Sigmoid colon (tissue), 6 donors: ENCODE measurements at regions not wholly inside any gene's neighbourhood (a gene's known extent, or its start where the extent isn't known, plus 50 kb on each side); places are given as distances from the start of the nearest gene placed in this dataset.

ENCODE experiments used
- DNase-seq: peaks from one replicate; pipeline ENCODE4 v3.0.0-alpha.2; 2019
- H3K27ac ChIP-seq, 4 donors: fragments of 200-600 bp; sonication (generic); one replicate each; pipeline ENCODE4 v1.5.1; 2016 to 2019; ENCODE audit warnings: mild to moderate bottlenecking in 1 of 4
- H3K27me3 ChIP-seq, 3 donors: fragments of 200-600 bp; sonication (generic); one replicate each; pipeline ENCODE4 v1.5.1; 2019; ENCODE audit warnings: mild to moderate bottlenecking in 1 of 3
- H3K36me3 ChIP-seq, 4 donors: fragments of 200-600 bp; sonication (generic); one replicate each; pipeline ENCODE4 v1.5.1; 2016 to 2019
- H3K4me1 ChIP-seq, 4 donors: fragments of 200-600 bp; sonication (generic); one replicate each; pipeline ENCODE4 v1.5.1; 2017 to 2019
- H3K4me3 ChIP-seq, 4 donors: fragments of 200-600 bp; sonication (generic); one replicate each; pipeline ENCODE4 v1.5.1; 2017 to 2019; ENCODE audit warnings: mild to moderate bottlenecking in 2 of 4, moderate library complexity in 1 of 4
- H3K9me3 ChIP-seq, 4 donors: fragments of 200-600 bp in 3 of 4; sonication (generic) in 3 of 4; one replicate each; pipeline versions ENCODE4 v1.5.1 to v1.6.1; 2013 to 2019
- CTCF ChIP-seq, 4 experiments: fragments of 450-650 bp in 3 of 4; fragments of 200-600 bp in 1 of 4; IDR thresholded peaks; one replicate each; pipeline ENCODE4 v1.5.1; 2016 to 2019; ENCODE audit warnings: antibody characterized with exemption in 4 of 4, mild to moderate bottlenecking in 3 of 4, moderate library complexity in 2 of 4
- EP300 ChIP-seq, 4 donors: sonication (generic); formaldehyde crosslinking; IDR thresholded peaks; one replicate each; pipeline ENCODE4 v1.6.1; 2017; ENCODE audit warnings: antibody characterized with exemption in 4 of 4
- POLR2A ChIP-seq, 2 donors: fragments of 450-650 bp; IDR thresholded peaks; one replicate each; pipeline ENCODE4 v1.6.1; 2016; ENCODE audit warnings: antibody characterized with exemption in 2 of 2, mild to moderate bottlenecking in 2 of 2, moderate library complexity in 2 of 2
- POLR2AphosphoS5 ChIP-seq, 4 donors: sonication (generic); formaldehyde crosslinking; IDR thresholded peaks; one replicate each; pipeline ENCODE4 v1.6.1; 2017; ENCODE audit warnings: antibody characterized with exemption in 4 of 4
- WGBS, 2 donors: extraction: QIAGEN DNeasy Blood & Tissue Kit; methylation state at CpG; one replicate each; pipeline ENCODE4 v1.1.7; 2013; 5-methylcytosine and 5-hydroxymethylcytosine counted together
- intact Hi-C: fragments of 100-400 bp; cut with DNase I; formaldehyde crosslinking; loops from one replicate; pipeline ENCODE4 v1.15.1; 2023
- donor health status: healthy with polysubstance abuse.
- donor health status: healthy.

- H3K36me3 ChIP-seq = no peaks in the 10 kb centered on the region
- H3K27ac ChIP-seq = peak overlapping the region in 1 of 4 donors; percentile 52
- intact Hi-C loops = no loop called here
- peaks cover 0 to 8% (median 0%) of the 10 kb centered on the region in 4 donors for H3K4me1 ChIP-seq
- H3K27me3 ChIP-seq = no peaks in the 10 kb centered on the region
- DNase-seq = no peak
- TF ChIP-seq EP300 (IDR thresholded peaks at IDR 0.05) (no peak), POLR2A (IDR thresholded peaks at IDR 0.05) (no peak), CTCF (IDR thresholded peaks at IDR 0.05) (no peak), POLR2AphosphoS5 (IDR thresholded peaks at IDR 0.05) (peak in 2 of 4 donors; percentile 53 to 58)
- H3K9me3 ChIP-seq = no peaks in the 10 kb centered on the region
- 68 to 84% methylated on average over 4 of the region's 4 CpGs for WGBS, 2 donors
- H3K4me3 ChIP-seq = no peak overlapping the region
Measured at GRCh38 chrY:7455626-7456025, 544.1 kb upstream of the AMELY start.

GRCh38 chrY:7453336-7453735 lies 541.8 kb upstream of the AMELY start:
- intact Hi-C loops = no loop called here
- Histone ChIP-seq H3K36me3 (no peaks in the 10 kb centered on the region), H3K27me3 (no peaks in the 10 kb centered on the region), H3K27ac (no peak overlapping the region), H3K9me3 (no peaks in the 10 kb centered on the region), H3K4me1 (peaks cover 0 to 6% (median 0%) of the 10 kb centered on the region in 4 donors), H3K4me3 (no peak overlapping the region)
- WGBS, 2 donors = 88 to 92% methylated on average over 5 of the region's 5 CpGs
- DNase-seq = no peak
- TF ChIP-seq CTCF (IDR thresholded peaks at IDR 0.05) (no peak), POLR2A (IDR thresholded peaks at IDR 0.05) (no peak), EP300 (IDR thresholded peaks at IDR 0.05) (no peak), POLR2AphosphoS5 (IDR thresholded peaks at IDR 0.05) (no peak)

- no peaks in the 10 kb centered on the region for H3K9me3 ChIP-seq
- no peak overlapping the region for H3K27ac ChIP-seq
- intact Hi-C loops = no loop called here
- WGBS, 2 donors = 90 to 93% methylated on average over 9 of the region's 9 CpGs
- no peaks in the 10 kb centered on the region for H3K4me1 ChIP-seq
- no peaks in the 10 kb centered on the region for H3K27me3 ChIP-seq
- H3K4me3 ChIP-seq = no peak overlapping the region
- DNase-seq = no peak
- no peaks in the 10 kb centered on the region for H3K36me3 ChIP-seq
- TF ChIP-seq EP300 (IDR thresholded peaks at IDR 0.05) (no peak), POLR2AphosphoS5 (IDR thresholded peaks at IDR 0.05) (no peak), CTCF (IDR thresholded peaks at IDR 0.05) (no peak), POLR2A (IDR thresholded peaks at IDR 0.05) (no peak)
Measured at GRCh38 chrY:7452246-7452645, 540.7 kb upstream of the AMELY start.

GRCh38 chrY:7449860-7450259 lies 538.3 kb upstream of the AMELY start:
- WGBS, 2 donors = 26 to 80% methylated on average over 2 of the region's 2 CpGs
- TF ChIP-seq POLR2A (IDR thresholded peaks at IDR 0.05) = no peak
- TF ChIP-seq EP300 (IDR thresholded peaks at IDR 0.05) = no peak
- TF ChIP-seq CTCF (IDR thresholded peaks at IDR 0.05) = no peak
- no peak for TF ChIP-seq POLR2AphosphoS5 (IDR thresholded peaks at IDR 0.05)
- no peak overlapping the region for H3K27ac ChIP-seq
- no peak overlapping the region for H3K4me3 ChIP-seq
- H3K27me3 ChIP-seq = no peaks in the 10 kb centered on the region
- H3K4me1 ChIP-seq = no peaks in the 10 kb centered on the region
- H3K36me3 ChIP-seq = no peaks in the 10 kb centered on the region
- no peak for DNase-seq
- intact Hi-C loops = no loop called here
- H3K9me3 ChIP-seq = no peaks in the 10 kb centered on the region

- DNase-seq = no peak
- no peaks in the 10 kb centered on the region for H3K4me1 ChIP-seq
- no peak overlapping the region for H3K27ac ChIP-seq
- intact Hi-C loops = no loop called here
- 31 to 68% methylated on average over 3 of the region's 3 CpGs for whole genome bisulfite sequencing, 2 donors
- TF ChIP-seq POLR2AphosphoS5 (IDR thresholded peaks at IDR 0.05) (no peak), EP300 (IDR thresholded peaks at IDR 0.05) (no peak), CTCF (IDR thresholded peaks at IDR 0.05) (no peak)
- no peaks in the 10 kb centered on the region for H3K27me3 ChIP-seq
- H3K9me3 ChIP-seq = no peaks in the 10 kb centered on the region
- no peaks in the 10 kb centered on the region for H3K36me3 ChIP-seq
- no peak overlapping the region for H3K4me3 ChIP-seq
Measured at GRCh38 chrY:7448687-7449086, 537.1 kb upstream of the AMELY start.
